SK-N-MC (cell line): ENCODE measurements at regions not wholly inside any gene's neighbourhood (a gene's known extent, or its start where the extent isn't known, plus 50 kb on each side); places are given as distances from the start of the nearest gene placed in this dataset.

Experiments
- EZH2 ChIP-seq: fragments of 200-600 bp; sonication (generic); IDR thresholded peaks from one replicate; pipeline ENCODE4 v1.6.1; 2017; ENCODE audit warnings: antibody characterized with exemption
- FOXP2 ChIP-seq: optimal IDR thresholded peaks from 2 replicates; pipeline ENCODE3; 2011; ENCODE audit warnings: mild to moderate bottlenecking, moderate library complexity; ENCODE audit not compliant: insufficient read depth; ENCODE audit errors: extremely low read length, control extremely low read depth
- POLR2AphosphoS5 ChIP-seq: IDR thresholded peaks from 2 replicates; pipeline ENCODE4 v1.6.1; 2012; ENCODE audit warnings: mild to moderate bottlenecking, low read depth, low read length, borderline replicate concordance

GRCh38 chr6:14784596-14785492 lies 461.0 kb upstream of the JARID2 start:
- TF ChIP-seq EZH2 (no peak), POLR2AphosphoS5 (no peak), FOXP2 (no peak)
